ENCODE measurements at regions not wholly inside any gene's neighbourhood (a gene's known extent, or its start where the extent isn't known, plus 50 kb on each side); places are given as distances from the start of the nearest gene placed in this dataset.

DNA sequence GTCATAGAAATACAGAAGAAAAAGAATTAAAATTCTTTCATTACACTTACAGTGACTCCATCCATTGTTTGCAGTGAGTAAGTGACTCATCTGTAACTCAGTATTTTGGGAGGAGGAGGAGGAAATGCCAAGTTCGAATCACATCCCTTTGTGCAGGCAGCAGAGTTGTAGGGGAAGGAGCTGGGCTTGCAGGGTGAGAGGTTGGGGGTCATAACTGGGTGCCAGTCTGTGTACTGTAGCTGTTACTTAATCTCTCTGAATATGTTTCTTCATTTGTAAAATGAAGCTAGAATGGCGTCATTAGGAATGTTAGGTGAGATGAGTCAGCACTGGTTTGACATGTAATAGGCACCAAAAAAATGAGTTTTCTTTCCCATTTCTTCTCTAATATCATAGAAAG, 235.7 kb upstream of the ADAMTSL1 start:
- no peak for TF ChIP-seq EZH2phosphoT487 (IDR thresholded peaks at IDR 0.05; ENCODE audit: borderline replicate concordance)
- TF ChIP-seq POLR2AphosphoS5 (IDR thresholded peaks at IDR 0.05; ENCODE audit: low read depth, low read length): no peak
- TF ChIP-seq SIN3A (IDR thresholded peaks at IDR 0.05; ENCODE audit: low read depth): no peak
- no peak for TF ChIP-seq POLR2A (IDR thresholded peaks at IDR 0.05; ENCODE audit: borderline replicate concordance, extremely low read depth, insufficient read depth, insufficient read length)
- TF ChIP-seq YY1 (IDR thresholded peaks at IDR 0.05; ENCODE audit: extremely low read depth, insufficient replicate concordance, low read depth, low read length): no peak
- TF ChIP-seq, protein P1, sequence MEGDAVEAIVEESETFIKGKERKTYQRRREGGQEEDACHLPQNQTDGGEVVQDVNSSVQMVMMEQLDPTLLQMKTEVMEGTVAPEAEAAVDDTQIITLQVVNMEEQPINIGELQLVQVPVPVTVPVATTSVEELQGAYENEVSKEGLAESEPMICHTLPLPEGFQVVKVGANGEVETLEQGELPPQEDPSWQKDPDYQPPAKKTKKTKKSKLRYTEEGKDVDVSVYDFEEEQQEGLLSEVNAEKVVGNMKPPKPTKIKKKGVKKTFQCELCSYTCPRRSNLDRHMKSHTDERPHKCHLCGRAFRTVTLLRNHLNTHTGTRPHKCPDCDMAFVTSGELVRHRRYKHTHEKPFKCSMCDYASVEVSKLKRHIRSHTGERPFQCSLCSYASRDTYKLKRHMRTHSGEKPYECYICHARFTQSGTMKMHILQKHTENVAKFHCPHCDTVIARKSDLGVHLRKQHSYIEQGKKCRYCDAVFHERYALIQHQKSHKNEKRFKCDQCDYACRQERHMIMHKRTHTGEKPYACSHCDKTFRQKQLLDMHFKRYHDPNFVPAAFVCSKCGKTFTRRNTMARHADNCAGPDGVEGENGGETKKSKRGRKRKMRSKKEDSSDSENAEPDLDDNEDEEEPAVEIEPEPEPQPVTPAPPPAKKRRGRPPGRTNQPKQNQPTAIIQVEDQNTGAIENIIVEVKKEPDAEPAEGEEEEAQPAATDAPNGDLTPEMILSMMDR (IDR thresholded peaks at IDR 0.05 in 2 of 3, conservative IDR thresholded peaks at IDR 0.05 in 1 of 3; ENCODE audit: borderline replicate concordance in 1 of 3, insufficient read depth in 1 of 3, low read depth in 2 of 3, low read length in 2 of 3): no peak
- TF ChIP-seq CEBPB (IDR thresholded peaks at IDR 0.05; ENCODE audit: low read depth): no peak
- no peak for TF ChIP-seq ELF1 (IDR thresholded peaks at IDR 0.05; ENCODE audit: borderline replicate concordance, low read depth)
- TF ChIP-seq MAX (IDR thresholded peaks at IDR 0.05): no peak
